Fibroblast of the aortic adventitia (primary cell): ENCODE measurements at regions not wholly inside any gene's neighbourhood (a gene's known extent, or its start where the extent isn't known, plus 50 kb on each side); places are given as distances from the start of the nearest gene placed in this dataset.

Experiments
- DNase-seq: peaks from one replicate; pipeline ENCODE4 v3.0.0-alpha.2; 2010; ENCODE audit warnings: low read depth
- H3K4me3 ChIP-seq: 2 replicates; pipeline ENCODE4 v1.5.1; 2011; ENCODE audit warnings: low read depth, mild to moderate bottlenecking, control low read depth, low read length, moderate library complexity
- CTCF ChIP-seq: IDR thresholded peaks from 2 replicates; pipeline ENCODE4 v1.5.1; 2011; ENCODE audit warnings: mild to moderate bottlenecking, low read length, control low read depth, inconsistent platforms; ENCODE audit not compliant: insufficient read depth

GRCh38 chr5:57550132-57550531, 67.5 kb upstream of the ACTBL2 start:
- H3K4me3 ChIP-seq: no peak overlapping the region
- no peak for DNase-seq
- TF ChIP-seq CTCF: no peak

GRCh38 chr5:57549566-57549965, 67.0 kb upstream of the ACTBL2 start:
- H3K4me3 ChIP-seq: no peak overlapping the region
- DNase-seq: no peak
- TF ChIP-seq CTCF: no peak

GRCh38 chr5:57540823-57541222, 58.2 kb upstream of the ACTBL2 start:
- DNase-seq: no peak
- no peak overlapping the region for H3K4me3 ChIP-seq
- TF ChIP-seq CTCF: no peak

GRCh38 chr5:57539281-57539701, 56.7 kb upstream of the ACTBL2 start:
- DNase-seq: no peak
- TF ChIP-seq CTCF: no peak
- H3K4me3 ChIP-seq: no peak overlapping the region

GRCh38 chr5:57538341-57538955, 55.8 kb upstream of the ACTBL2 start:
- TF ChIP-seq CTCF: no peak
- peak; percentile 68 for DNase-seq
- H3K4me3 ChIP-seq: no peak overlapping the region

GRCh38 chr5:57537811-57538210, 55.2 kb upstream of the ACTBL2 start:
- H3K4me3 ChIP-seq: no peak overlapping the region
- DNase-seq: no peak
- no peak for TF ChIP-seq CTCF
